IMR-90 (cell line): ENCODE measurements at regions not wholly inside any gene's neighbourhood (a gene's known extent, or its start where the extent isn't known, plus 50 kb on each side); places are given as distances from the start of the nearest gene placed in this dataset.

Experiments
- ATAC-seq: fragments of 200-7000 bp; cut with Tn5 transposase; 2 replicates; pipeline ENCODE4 v1.9.1; 2020; ENCODE audit warnings: low read depth, mild to moderate bottlenecking, moderate library complexity
- BruUV-seq: library from RNA; stranded (reverse); fragments of 400-500 nt; replicated peaks from 2 replicates; lab custom pipeline; 2021; lab: Mats Ljungman, UMichigan
- CTCF ChIA-PET: fragments of 300-600 bp; formaldehyde crosslinking; extraction: SDS; loops from one replicate; lab custom pipeline; 2021; ENCODE audit warnings: antibody characterized with exemption; lab: Yijun Ruan, JAX
- POLR2A ChIA-PET: fragments of 300-600 bp; sonication (Branson Sonifier 250); formaldehyde crosslinking; loops from one replicate; lab custom pipeline; 2022; ENCODE audit warnings: antibody characterized with exemption; ENCODE audit not compliant: unreplicated experiment; lab: Charles Lee
- DNase-seq: peaks from one replicate; pipeline ENCODE4 v3.0.0; 2013
- H2AFZ ChIP-seq: replicated peaks from 2 replicates; pipeline ENCODE3; 2013; ENCODE audit warnings: low read length, mild to moderate bottlenecking; ENCODE audit not compliant: poor library complexity
- H2AK5ac ChIP-seq: 2 replicates; pipeline ENCODE4 v1.6.1; 2013; ENCODE audit warnings: low read depth, low read length, inconsistent platforms
- H2AK9ac ChIP-seq: replicated peaks from 2 replicates; pipeline ENCODE3; 2013; ENCODE audit warnings: mild to moderate bottlenecking, low read depth, low read length, moderate library complexity; ENCODE audit not compliant: poor library complexity
- H2BK120ac ChIP-seq: 2 replicates; pipeline ENCODE4 v1.6.1; 2013; ENCODE audit warnings: low read depth, low read length, inconsistent platforms
- H2BK15ac ChIP-seq: 3 replicates; pipeline ENCODE4 v1.6.1; 2013; ENCODE audit warnings: low read depth, low read length, inconsistent platforms
- H2BK20ac ChIP-seq: 2 replicates; pipeline ENCODE4 v1.6.1; 2013; ENCODE audit warnings: low read depth, mild to moderate bottlenecking, inconsistent platforms, low read length, moderate library complexity
- H2BK5ac ChIP-seq: 2 replicates; pipeline ENCODE4 v1.6.1; 2013; ENCODE audit warnings: mild to moderate bottlenecking, low read depth, low read length, inconsistent platforms; ENCODE audit not compliant: poor library complexity, severe bottlenecking
- H3K14ac ChIP-seq: replicated peaks from 2 replicates; pipeline ENCODE4 v1.6.1; 2013; ENCODE audit warnings: low read depth, low read length, inconsistent platforms
- H3K18ac ChIP-seq: 2 replicates; pipeline ENCODE4 v1.6.1; 2013; ENCODE audit warnings: low read depth, low read length, control low read depth
- H3K23ac ChIP-seq: 2 replicates; pipeline ENCODE4 v1.6.1; 2013; ENCODE audit warnings: low read depth, low read length, inconsistent platforms
- H3K27ac ChIP-seq: 2 replicates; pipeline ENCODE4 v1.5.1; 2013; ENCODE audit warnings: mild to moderate bottlenecking, control low read depth, low read length; ENCODE audit not compliant: insufficient read depth
- H3K27me3 ChIP-seq: 2 replicates; pipeline ENCODE4 v1.6.1; 2013; ENCODE audit warnings: low read length; ENCODE audit not compliant: control insufficient read depth, insufficient read depth
- H3K36me3 ChIP-seq: 2 replicates; pipeline ENCODE4 v1.6.1; 2013; ENCODE audit warnings: low read length, mixed read lengths; ENCODE audit not compliant: control insufficient read depth, insufficient read depth
- H3K4ac ChIP-seq: 2 replicates; pipeline ENCODE4 v1.6.1; 2013; ENCODE audit warnings: low read depth, low read length, inconsistent platforms
- H3K4me1 ChIP-seq: 2 replicates; pipeline ENCODE4 v1.6.1; 2013; ENCODE audit warnings: low read length, mixed read lengths; ENCODE audit not compliant: control insufficient read depth, insufficient read depth
- H3K4me2 ChIP-seq: 2 replicates; pipeline ENCODE4 v1.6.1; 2013; ENCODE audit warnings: low read depth, mild to moderate bottlenecking, control low read depth, low read length, moderate library complexity
- H3K4me3 ChIP-seq: 2 replicates; pipeline ENCODE4 v1.5.1; 2013; ENCODE audit warnings: low read depth, mild to moderate bottlenecking, control low read depth, low read length, moderate library complexity; ENCODE audit not compliant: insufficient read depth
- H3K56ac ChIP-seq: 2 replicates; pipeline ENCODE4 v1.6.1; 2013; ENCODE audit warnings: low read length, inconsistent platforms; ENCODE audit not compliant: insufficient read depth; ENCODE audit errors: extremely low read depth
- H3K79me1 ChIP-seq, 2 experiments: 2 replicates each; pipeline ENCODE4 v1.6.1; 2013; ENCODE audit warnings: low read length in 2 of 2, inconsistent platforms in 1 of 2, low read depth in 1 of 2
- H3K9ac ChIP-seq: 2 replicates; pipeline ENCODE4 v1.6.1; 2013; ENCODE audit warnings: low read depth, low read length, control low read depth
- H3K9me1 ChIP-seq: 2 replicates; pipeline ENCODE4 v1.6.1; 2013; ENCODE audit warnings: low read length, inconsistent platforms; ENCODE audit not compliant: insufficient read depth
- H3K9me3 ChIP-seq: 2 replicates; pipeline ENCODE4 v1.6.1; 2013; ENCODE audit warnings: low read length; ENCODE audit not compliant: control insufficient read depth, insufficient read depth
- H4K20me1 ChIP-seq: 2 replicates; pipeline ENCODE4 v1.6.1; 2013; ENCODE audit warnings: low read length, inconsistent platforms; ENCODE audit not compliant: insufficient read depth
- H4K5ac ChIP-seq: 2 replicates; pipeline ENCODE4 v1.6.1; 2013; ENCODE audit warnings: mild to moderate bottlenecking, low read depth, low read length, control low read depth
- H4K8ac ChIP-seq, 2 experiments: 2 replicates each; pipeline ENCODE4 v1.6.1; 2013; ENCODE audit warnings: low read depth in 2 of 2, low read length in 2 of 2, control low read depth in 1 of 2, inconsistent platforms in 1 of 2
- H4K91ac ChIP-seq: 2 replicates; pipeline ENCODE4 v1.6.1; 2013; ENCODE audit warnings: low read depth, low read length, inconsistent platforms; ENCODE audit not compliant: insufficient read depth
- BHLHE40 ChIP-seq: fragments of 150-350 bp; IDR thresholded peaks from 2 replicates; pipeline ENCODE4 v1.6.1; 2016; ENCODE audit warnings: mild to moderate bottlenecking, low read depth, low read length
- ELK1 ChIP-seq: fragments of 150-350 bp; IDR thresholded peaks from 2 replicates; pipeline ENCODE4 v1.6.1; 2016; ENCODE audit warnings: low read depth, mild to moderate bottlenecking, low read length, moderate library complexity, borderline replicate concordance
- MAFK ChIP-seq: IDR thresholded peaks from 2 replicates; pipeline ENCODE4 v1.6.1; 2012; ENCODE audit warnings: low read depth, low read length, improper control_type of control experiment
- MXI1 ChIP-seq: IDR thresholded peaks from 2 replicates; pipeline ENCODE4 v1.6.1; 2012; ENCODE audit warnings: low read depth, mild to moderate bottlenecking, low read length, moderate library complexity, borderline replicate concordance
- RAD21 ChIP-seq: IDR thresholded peaks from 2 replicates; pipeline ENCODE4 v1.6.1; 2012; ENCODE audit warnings: low read length, improper control_type of control experiment
- WGBS, 2 experiments: methylation state at CpG; one replicate each; pipeline versions ENCODE4 v1.1.5 to v1.1.7; 2013; ENCODE audit warnings: missing lambda C conversion rate in 2 of 2; ENCODE audit not compliant: insufficient read length in 1 of 2; ENCODE audit errors: extremely low coverage in 2 of 2; 5-methylcytosine and 5-hydroxymethylcytosine counted together
- dilution Hi-C: fragments of 300-500 bp; cut with HindIII; formaldehyde crosslinking; loops from one replicate; pipeline ENCODE4 v1.14.3; 2018; ENCODE audit warnings: low sequenced_read_pairs; ENCODE audit not compliant: unreplicated experiment
- in situ Hi-C: fragments of 300-500 bp; cut with MboI; formaldehyde crosslinking; loops from 3 replicates; pipeline ENCODE4 v1.14.3; 2019; ENCODE audit warnings: low sequenced_read_pairs, inconsistent platforms, mixed read lengths
- intact Hi-C: fragments of 100-400 bp; cut with micrococcal nuclease; formaldehyde crosslinking; loops from 2 replicates; pipeline ENCODE4 v1.10.0; 2022

DNA sequence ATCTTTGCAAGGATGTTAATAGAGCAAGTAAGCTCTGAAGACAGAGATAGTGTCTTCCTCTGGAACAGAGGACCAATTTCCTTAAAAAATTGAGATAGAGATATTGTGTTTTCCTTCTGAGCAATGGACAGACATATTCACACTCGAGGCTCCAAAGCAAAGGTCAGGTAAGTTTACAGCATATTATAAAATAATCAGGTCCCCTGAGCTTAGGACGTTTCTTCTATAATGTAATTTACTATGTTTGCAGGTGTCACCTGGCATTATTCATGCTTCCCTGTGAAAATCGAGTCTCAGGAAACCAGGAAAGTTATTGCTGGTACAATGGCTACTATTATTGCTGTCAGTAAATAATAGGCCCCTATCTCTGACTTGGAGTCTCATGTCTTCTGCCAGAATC is 1135.8 kb upstream of the ACVR2A start:
- no peak overlapping the region for H3K4ac ChIP-seq
- no peak overlapping the region for H2BK5ac ChIP-seq
- intact Hi-C loops = no loop called here
- no peak overlapping the region for H4K5ac ChIP-seq
- TF ChIP-seq ELK1 = no peak
- no peak for TF ChIP-seq MAFK
- no peak for TF ChIP-seq RAD21
- TF ChIP-seq BHLHE40 = no peak
- TF ChIP-seq MXI1 = no peak
- H3K14ac ChIP-seq = no peak overlapping the region
- H3K27me3 ChIP-seq = no peaks in the 10 kb centered on the region
- no peak overlapping the region for H4K91ac ChIP-seq
- dilution Hi-C loops = no loop called here
- no peaks in the 10 kb centered on the region for H3K9me1 ChIP-seq
- no peak overlapping the region for H3K4me2 ChIP-seq
- H3K23ac ChIP-seq = no peak overlapping the region
- no peak overlapping the region for H3K18ac ChIP-seq
- ChIA-PET CTCF (no interaction called here), POLR2A (no interaction called here)
- no peak overlapping the region for H4K8ac ChIP-seq
- no peak overlapping the region for H2BK15ac ChIP-seq
- no peak overlapping the region for H2BK120ac ChIP-seq
- H3K9me3 ChIP-seq = no peaks in the 10 kb centered on the region
- no peaks in the 10 kb centered on the region for H3K36me3 ChIP-seq
- no peak overlapping the region for H2AK9ac ChIP-seq
- no peak overlapping the region for H2AFZ ChIP-seq
- no peak overlapping the region for H3K56ac ChIP-seq
- BruUV-seq = no TSS peak
- H2AK5ac ChIP-seq = no peak overlapping the region
- H2BK20ac ChIP-seq = no peak overlapping the region
- no peaks in the 10 kb centered on the region for H3K4me1 ChIP-seq
- in situ Hi-C loops = no loop called here
- no peak overlapping the region for H3K27ac ChIP-seq
- no CpG with 5 or more reads among the region's 3 CpGs for WGBS, 2 experiments
- DNase-seq (no peak), ATAC-seq (no peak)
- H3K79me1 ChIP-seq = no peaks in the 10 kb centered on the region
- H3K4me3 ChIP-seq = no peak overlapping the region
- H3K9ac ChIP-seq = no peak overlapping the region
- H4K20me1 ChIP-seq = no peaks in the 10 kb centered on the region
